ENCODE measurements at regions not wholly inside any gene's neighbourhood (a gene's known extent, or its start where the extent isn't known, plus 50 kb on each side); places are given as distances from the start of the nearest gene placed in this dataset.

DNA sequence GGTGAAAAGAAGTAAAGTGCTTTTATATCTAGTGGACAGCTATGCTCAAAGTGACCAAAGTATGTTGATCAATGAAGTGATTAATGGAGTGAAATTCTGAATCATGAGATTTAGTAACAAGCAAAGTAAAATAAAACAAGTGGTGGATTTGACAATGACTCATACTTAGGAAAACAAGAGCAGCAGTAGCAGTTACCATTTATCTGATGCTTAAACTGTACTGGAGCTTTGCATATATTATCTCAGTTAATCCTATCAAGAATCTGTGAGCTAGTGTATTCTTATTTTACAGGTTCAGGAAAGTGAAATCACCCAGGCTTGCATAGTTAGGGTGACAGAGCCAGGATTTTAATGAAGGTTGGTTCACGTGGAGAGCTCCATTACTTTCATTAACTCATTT, 50.6 kb upstream of the SPATA16 start:
- Histone ChIP-seq H2AFZ (ENCODE audit: low read length) (no peak overlapping the region), H3K79me2 (ENCODE audit: insufficient read depth, low read length) (no peaks in the 10 kb centered on the region), H3K27me3 (ENCODE audit: control insufficient read depth in 1 of 2, insufficient read depth in 2 of 2, low read length in 2 of 2) (no peaks in the 10 kb centered on the region), H3K4me3 (replicated peaks in 1 of 3; ENCODE audit: insufficient read depth in 1 of 3, low read depth in 2 of 3, low read length in 3 of 3) (no peak overlapping the region), H3K9ac (ENCODE audit: insufficient read depth, low read depth, low read length) (no peak overlapping the region), H3K27ac (ENCODE audit: extremely low read length, insufficient read depth, low read length) (no peak overlapping the region), H3K4me2 (ENCODE audit: low read depth, low read length) (no peak overlapping the region), H3K9me3 (ENCODE audit: low read length) (no peaks in the 10 kb centered on the region), H3K36me3 (replicated peaks in 1 of 2; ENCODE audit: control insufficient read depth in 1 of 2, insufficient read depth in 2 of 2, low read length in 2 of 2) (no peaks in the 10 kb centered on the region), H4K20me1 (ENCODE audit: insufficient read depth, low read length) (no peaks in the 10 kb centered on the region), H3K4me1 (ENCODE audit: insufficient read depth, low read length) (no peaks in the 10 kb centered on the region)
- DNase-seq (ENCODE audit: low spot score) (no peak), ATAC-seq (no peak), FAIRE-seq (no peak)
- WGBS (ENCODE audit: low lambda C conversion rate), result 0% methylated on average over 1 of the region's 1 CpG
- CTCF ChIA-PET (ENCODE audit: low intra/inter-chr PET ratio, low total read pairs), result no interaction called here
- intact Hi-C loops (cut with micrococcal nuclease; ENCODE audit: unreplicated experiment) (no loop called here), in situ Hi-C loops (cut with HindIII; ENCODE audit: extremely low pct_ligation_motif_present, low pct_unique_long_range_greater_than_20kb) (no loop called here)
- TF ChIP-seq ZNF7 (CRISPR knock-in tag; IDR thresholded peaks at IDR 0.05), result no peak
- TF ChIP-seq, protein P1, sequence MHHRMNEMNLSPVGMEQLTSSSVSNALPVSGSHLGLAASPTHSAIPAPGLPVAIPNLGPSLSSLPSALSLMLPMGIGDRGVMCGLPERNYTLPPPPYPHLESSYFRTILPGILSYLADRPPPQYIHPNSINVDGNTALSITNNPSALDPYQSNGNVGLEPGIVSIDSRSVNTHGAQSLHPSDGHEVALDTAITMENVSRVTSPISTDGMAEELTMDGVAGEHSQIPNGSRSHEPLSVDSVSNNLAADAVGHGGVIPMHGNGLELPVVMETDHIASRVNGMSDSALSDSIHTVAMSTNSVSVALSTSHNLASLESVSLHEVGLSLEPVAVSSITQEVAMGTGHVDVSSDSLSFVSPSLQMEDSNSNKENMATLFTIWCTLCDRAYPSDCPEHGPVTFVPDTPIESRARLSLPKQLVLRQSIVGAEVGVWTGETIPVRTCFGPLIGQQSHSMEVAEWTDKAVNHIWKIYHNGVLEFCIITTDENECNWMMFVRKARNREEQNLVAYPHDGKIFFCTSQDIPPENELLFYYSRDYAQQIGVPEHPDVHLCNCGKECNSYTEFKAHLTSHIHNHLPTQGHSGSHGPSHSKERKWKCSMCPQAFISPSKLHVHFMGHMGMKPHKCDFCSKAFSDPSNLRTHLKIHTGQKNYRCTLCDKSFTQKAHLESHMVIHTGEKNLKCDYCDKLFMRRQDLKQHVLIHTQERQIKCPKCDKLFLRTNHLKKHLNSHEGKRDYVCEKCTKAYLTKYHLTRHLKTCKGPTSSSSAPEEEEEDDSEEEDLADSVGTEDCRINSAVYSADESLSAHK (CRISPR knock-in tag; IDR thresholded peaks at IDR 0.05; ENCODE audit: borderline replicate concordance), result no peak
- no peak for TF ChIP-seq ZNF543 (CRISPR knock-in tag; IDR thresholded peaks at IDR 0.05)
- no peak for TF ChIP-seq ZFY (CRISPR knock-in tag; IDR thresholded peaks at IDR 0.05)
- TF ChIP-seq FOXA1 (IDR thresholded peaks at IDR 0.05), result no peak
- no peak for TF ChIP-seq FOXA1 (CRISPR knock-in tag; IDR thresholded peaks at IDR 0.05)
- no peak for TF ChIP-seq CBX5 (CRISPR knock-in tag; IDR thresholded peaks at IDR 0.05; ENCODE audit: borderline replicate concordance)
- no peak for TF ChIP-seq MYC (CRISPR knock-in tag; IDR thresholded peaks at IDR 0.05; ENCODE audit: borderline replicate concordance)
- no peak for TF ChIP-seq ZNF614 (CRISPR knock-in tag; IDR thresholded peaks at IDR 0.05; ENCODE audit: borderline replicate concordance)
- TF ChIP-seq MLLT10 (CRISPR knock-in tag; IDR thresholded peaks at IDR 0.05), result no peak
- TF ChIP-seq, protein P2, sequence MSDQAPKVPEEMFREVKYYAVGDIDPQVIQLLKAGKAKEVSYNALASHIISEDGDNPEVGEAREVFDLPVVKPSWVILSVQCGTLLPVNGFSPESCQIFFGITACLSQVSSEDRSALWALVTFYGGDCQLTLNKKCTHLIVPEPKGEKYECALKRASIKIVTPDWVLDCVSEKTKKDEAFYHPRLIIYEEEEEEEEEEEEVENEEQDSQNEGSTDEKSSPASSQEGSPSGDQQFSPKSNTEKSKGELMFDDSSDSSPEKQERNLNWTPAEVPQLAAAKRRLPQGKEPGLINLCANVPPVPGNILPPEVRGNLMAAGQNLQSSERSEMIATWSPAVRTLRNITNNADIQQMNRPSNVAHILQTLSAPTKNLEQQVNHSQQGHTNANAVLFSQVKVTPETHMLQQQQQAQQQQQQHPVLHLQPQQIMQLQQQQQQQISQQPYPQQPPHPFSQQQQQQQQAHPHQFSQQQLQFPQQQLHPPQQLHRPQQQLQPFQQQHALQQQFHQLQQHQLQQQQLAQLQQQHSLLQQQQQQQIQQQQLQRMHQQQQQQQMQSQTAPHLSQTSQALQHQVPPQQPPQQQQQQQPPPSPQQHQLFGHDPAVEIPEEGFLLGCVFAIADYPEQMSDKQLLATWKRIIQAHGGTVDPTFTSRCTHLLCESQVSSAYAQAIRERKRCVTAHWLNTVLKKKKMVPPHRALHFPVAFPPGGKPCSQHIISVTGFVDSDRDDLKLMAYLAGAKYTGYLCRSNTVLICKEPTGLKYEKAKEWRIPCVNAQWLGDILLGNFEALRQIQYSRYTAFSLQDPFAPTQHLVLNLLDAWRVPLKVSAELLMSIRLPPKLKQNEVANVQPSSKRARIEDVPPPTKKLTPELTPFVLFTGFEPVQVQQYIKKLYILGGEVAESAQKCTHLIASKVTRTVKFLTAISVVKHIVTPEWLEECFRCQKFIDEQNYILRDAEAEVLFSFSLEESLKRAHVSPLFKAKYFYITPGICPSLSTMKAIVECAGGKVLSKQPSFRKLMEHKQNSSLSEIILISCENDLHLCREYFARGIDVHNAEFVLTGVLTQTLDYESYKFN (CRISPR knock-in tag; conservative IDR thresholded peaks at IDR 0.05), result no peak
- TF ChIP-seq ATM (IDR thresholded peaks at IDR 0.05; ENCODE audit: borderline replicate concordance), result no peak
- BruUV-seq (replicated peaks), result no TSS peak
- POLR2A ChIA-PET, result no interaction called here

Measured in HepG2 (cell line).